PC-9 (cell line): ENCODE measurements at regions not wholly inside any gene's neighbourhood (a gene's known extent, or its start where the extent isn't known, plus 50 kb on each side); places are given as distances from the start of the nearest gene placed in this dataset.

Experiments used
- BruUV-seq: library from RNA; stranded (reverse); fragments of 400-500 nt; replicated peaks from 2 replicates; lab custom pipeline; 2021; lab: Mats Ljungman, UMichigan
- CTCF ChIA-PET: fragments of 300-600 bp; sonication (Branson Sonifier 250); formaldehyde crosslinking; loops from one replicate; lab custom pipeline; 2022; ENCODE audit warnings: antibody characterized with exemption; lab: Charles Lee
- POLR2A ChIA-PET: fragments of 300-600 bp; sonication (Branson Sonifier 250); formaldehyde crosslinking; loops from one replicate; lab custom pipeline; 2022; ENCODE audit warnings: antibody characterized with exemption; ENCODE audit not compliant: unreplicated experiment; lab: Charles Lee
- DNase-seq, 2 experiments: peaks; one replicate each; pipeline versions ENCODE4 v3.0.0 to v3.0.0-alpha.2; 2015 to 2022; ENCODE audit warnings: mixed read lengths in 1 of 2
- H2AFZ ChIP-seq: fragments of 200-600 bp; sonication (generic); 2 replicates; pipeline ENCODE4 v1.8.1; 2017; ENCODE audit warnings: antibody characterized with exemption
- H3F3A ChIP-seq: fragments of 200-600 bp; sonication (generic); 2 replicates; pipeline ENCODE4 v1.8.1; 2017; ENCODE audit warnings: antibody characterized with exemption, mild to moderate bottlenecking, low read depth; ENCODE audit not compliant: insufficient read depth
- H3K27ac ChIP-seq: fragments of 200-600 bp; sonication (generic); 2 replicates; pipeline ENCODE4 v1.6.1; 2016; ENCODE audit warnings: mixed run types
- H3K27me3 ChIP-seq: fragments of 200-600 bp; sonication (generic); 2 replicates; pipeline ENCODE4 v1.6.1; 2016; ENCODE audit warnings: low read depth, mixed run types; ENCODE audit not compliant: insufficient read depth
- H3K36me3 ChIP-seq: fragments of 200-600 bp; sonication (generic); 2 replicates; pipeline ENCODE4 v1.6.1; 2016; ENCODE audit warnings: low read depth, mixed run types
- H3K4me1 ChIP-seq: fragments of 200-600 bp; sonication (generic); replicated peaks from 2 replicates; pipeline ENCODE4 v1.6.1; 2016; ENCODE audit warnings: mixed run types; ENCODE audit not compliant: insufficient read depth
- H3K4me2 ChIP-seq: fragments of 200-600 bp; sonication (generic); 2 replicates; pipeline ENCODE4 v1.6.1; 2017; ENCODE audit warnings: mixed run types
- H3K4me3 ChIP-seq: fragments of 200-600 bp; sonication (generic); 2 replicates; pipeline ENCODE4 v1.6.1; 2016; ENCODE audit warnings: mixed run types
- H3K79me2 ChIP-seq: fragments of 200-600 bp; sonication (generic); 2 replicates; pipeline ENCODE4 v1.6.1; 2017; ENCODE audit warnings: low read depth, mixed run types
- H3K9me2 ChIP-seq: fragments of 200-600 bp; sonication (generic); 2 replicates; pipeline ENCODE4 v1.8.1; 2017; ENCODE audit warnings: mild to moderate bottlenecking; ENCODE audit not compliant: insufficient read depth
- H3K9me3 ChIP-seq: fragments of 200-600 bp; sonication (generic); 2 replicates; pipeline ENCODE4 v1.8.1; 2016; ENCODE audit warnings: low read depth; ENCODE audit not compliant: insufficient read depth
- H4K20me1 ChIP-seq: fragments of 200-600 bp; sonication (generic); 2 replicates; pipeline ENCODE4 v1.8.1; 2017; ENCODE audit not compliant: insufficient read depth
- EZH2 ChIP-seq: fragments of 200-600 bp; sonication (generic); IDR thresholded peaks from 2 replicates; pipeline ENCODE4 v1.8.0; 2017; ENCODE audit warnings: antibody characterized with exemption, low read depth
- intact Hi-C: fragments of 100-400 bp; cut with micrococcal nuclease; formaldehyde crosslinking; loops from one replicate; pipeline ENCODE4 v1.10.0; 2022; ENCODE audit not compliant: unreplicated experiment
- TF ChIP-seq, protein P1 (sequence below): fragments of 200-600 bp; sonication (generic); conservative IDR thresholded peaks from 2 replicates; pipeline ENCODE4 v1.6.1; 2017; ENCODE audit warnings: mixed run types, antibody characterized with exemption, mild to moderate bottlenecking, moderate library complexity

DNA sequence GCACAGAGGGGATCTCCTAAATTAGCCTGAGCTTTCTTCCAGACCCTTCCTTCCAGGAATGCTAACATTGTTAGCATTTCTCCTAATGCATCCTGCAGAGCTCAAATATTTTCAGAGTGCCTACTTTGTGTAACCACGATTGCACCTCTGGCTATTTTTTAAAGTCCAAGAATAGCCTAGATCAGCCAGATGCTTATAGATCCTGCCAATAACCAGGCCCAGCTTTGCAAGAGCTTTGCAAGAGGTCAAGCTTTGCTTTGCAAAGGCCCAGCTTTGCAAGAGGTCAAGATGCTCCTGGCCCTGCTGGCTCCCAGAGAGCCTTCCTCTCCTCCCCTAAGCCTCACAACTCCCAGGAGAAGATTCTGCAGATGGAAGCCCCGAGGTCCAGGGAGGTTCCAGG is 491.9 kb downstream of the MN1 start:
- Histone ChIP-seq H3K4me3 (no peak overlapping the region), H4K20me1 (no peaks in the 10 kb centered on the region), H3K4me1 (no peaks in the 10 kb centered on the region), H3K27me3 (no peaks in the 10 kb centered on the region), H3K4me2 (no peak overlapping the region), H3K36me3 (no peaks in the 10 kb centered on the region), H2AFZ (no peak overlapping the region), H3K79me2 (no peaks in the 10 kb centered on the region), H3K27ac (no peak overlapping the region), H3K9me3 (no peaks in the 10 kb centered on the region), H3F3A (no peaks in the 10 kb centered on the region), H3K9me2 (no peaks in the 10 kb centered on the region)
- POLR2A ChIA-PET, result no interaction called here
- TF ChIP-seq EZH2, result no peak
- TF ChIP-seq, protein P1, sequence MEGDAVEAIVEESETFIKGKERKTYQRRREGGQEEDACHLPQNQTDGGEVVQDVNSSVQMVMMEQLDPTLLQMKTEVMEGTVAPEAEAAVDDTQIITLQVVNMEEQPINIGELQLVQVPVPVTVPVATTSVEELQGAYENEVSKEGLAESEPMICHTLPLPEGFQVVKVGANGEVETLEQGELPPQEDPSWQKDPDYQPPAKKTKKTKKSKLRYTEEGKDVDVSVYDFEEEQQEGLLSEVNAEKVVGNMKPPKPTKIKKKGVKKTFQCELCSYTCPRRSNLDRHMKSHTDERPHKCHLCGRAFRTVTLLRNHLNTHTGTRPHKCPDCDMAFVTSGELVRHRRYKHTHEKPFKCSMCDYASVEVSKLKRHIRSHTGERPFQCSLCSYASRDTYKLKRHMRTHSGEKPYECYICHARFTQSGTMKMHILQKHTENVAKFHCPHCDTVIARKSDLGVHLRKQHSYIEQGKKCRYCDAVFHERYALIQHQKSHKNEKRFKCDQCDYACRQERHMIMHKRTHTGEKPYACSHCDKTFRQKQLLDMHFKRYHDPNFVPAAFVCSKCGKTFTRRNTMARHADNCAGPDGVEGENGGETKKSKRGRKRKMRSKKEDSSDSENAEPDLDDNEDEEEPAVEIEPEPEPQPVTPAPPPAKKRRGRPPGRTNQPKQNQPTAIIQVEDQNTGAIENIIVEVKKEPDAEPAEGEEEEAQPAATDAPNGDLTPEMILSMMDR, result no peak
- no TSS peak for BruUV-seq
- CTCF ChIA-PET, result no interaction called here
- peak in 1 of 2 experiments; percentile 10 for DNase-seq
- intact Hi-C loops, result no loop called here

DNA sequence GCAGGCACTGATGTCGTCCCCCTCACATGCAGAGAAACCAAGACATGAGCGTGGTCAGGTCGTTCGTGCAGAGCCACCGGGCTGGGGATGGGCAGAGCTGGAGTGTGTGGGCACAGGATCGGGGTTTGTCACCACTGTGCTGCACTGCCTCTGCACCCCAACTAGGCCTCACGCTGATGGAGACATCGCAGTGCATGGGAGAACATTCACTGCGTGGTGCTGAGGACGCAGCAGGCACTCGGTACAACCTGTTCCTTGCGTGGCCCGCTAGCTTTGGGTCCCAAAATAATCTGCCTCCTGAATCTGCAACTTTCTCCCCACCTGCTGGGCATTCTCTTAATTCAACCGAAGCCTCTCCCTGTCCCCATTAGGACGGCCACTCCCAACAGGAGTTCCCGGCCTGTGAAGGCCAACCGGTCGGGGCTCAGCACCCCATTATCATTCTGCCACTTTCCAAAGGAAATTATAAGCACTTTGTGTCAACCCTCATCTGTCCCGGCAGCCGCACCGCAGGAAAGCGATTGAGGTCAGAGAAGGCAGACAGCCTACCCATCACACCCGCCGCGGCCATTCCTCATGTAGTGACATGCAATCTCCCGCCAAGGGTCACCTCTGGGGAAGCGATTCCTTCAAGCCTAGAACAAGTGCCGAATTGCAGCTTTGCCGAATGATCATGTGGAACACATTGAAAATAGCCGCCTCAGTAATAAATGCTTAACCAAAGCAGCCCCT is 490.4 kb downstream of the MN1 start:
- Histone ChIP-seq H3F3A (no peaks in the 10 kb centered on the region), H3K4me3 (no peak overlapping the region), H3K79me2 (no peaks in the 10 kb centered on the region), H2AFZ (no peak overlapping the region), H3K27me3 (no peaks in the 10 kb centered on the region), H4K20me1 (no peaks in the 10 kb centered on the region), H3K4me1 (no peaks in the 10 kb centered on the region), H3K36me3 (no peaks in the 10 kb centered on the region), H3K9me2 (no peaks in the 10 kb centered on the region), H3K4me2 (no peak overlapping the region), H3K9me3 (no peaks in the 10 kb centered on the region), H3K27ac (no peak overlapping the region)
- no peak for TF ChIP-seq EZH2
- TF ChIP-seq, protein P1, result no peak
- DNase-seq, result peak in 1 of 2 experiments; percentile 19
- CTCF ChIA-PET, result no interaction called here
- POLR2A ChIA-PET, result no interaction called here
- BruUV-seq, result no TSS peak
- intact Hi-C loops, result no loop called here

DNA sequence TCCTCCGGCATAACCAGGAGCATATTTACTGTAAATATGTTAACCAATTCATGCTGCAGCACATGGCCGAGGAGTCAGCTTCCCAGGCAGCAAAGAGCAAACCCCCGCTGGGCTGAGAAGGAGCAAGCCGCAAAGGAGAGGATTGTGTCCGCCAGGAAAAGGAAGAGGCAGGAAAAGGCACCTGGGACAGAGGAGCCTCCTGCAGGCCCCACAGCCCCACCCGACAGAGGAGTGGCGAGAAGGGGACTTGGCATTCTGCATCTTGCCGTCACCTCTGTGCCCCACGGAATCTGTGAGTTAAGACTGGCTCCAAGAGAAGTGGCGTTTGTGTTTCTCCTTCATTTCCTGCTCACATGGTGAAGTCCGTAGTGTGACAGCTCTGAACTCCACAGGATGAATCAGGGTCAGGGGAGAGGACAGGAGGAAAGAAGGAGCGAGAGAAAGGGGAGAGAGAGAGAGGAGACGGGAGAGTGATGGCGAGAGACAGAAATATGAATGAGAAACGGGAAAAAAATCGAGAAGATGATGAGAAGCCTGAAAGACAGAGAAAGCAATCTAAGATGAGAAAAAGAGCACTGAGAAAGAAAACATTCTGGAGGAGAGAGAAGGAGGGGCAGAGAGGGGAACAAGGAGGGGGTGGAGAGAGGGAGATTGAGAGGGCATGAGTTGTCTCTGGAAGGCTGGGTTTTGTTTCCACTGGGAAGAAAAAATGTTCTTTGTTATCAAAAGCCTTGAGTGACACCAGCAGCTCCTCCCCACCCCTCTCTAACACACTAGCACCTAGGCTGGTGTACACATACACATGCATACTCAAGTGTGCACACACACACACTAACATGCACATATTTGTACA is 489.6 kb downstream of the MN1 start:
- Histone ChIP-seq H3K27ac (no peak overlapping the region), H2AFZ (no peak overlapping the region), H3F3A (no peaks in the 10 kb centered on the region), H3K27me3 (no peaks in the 10 kb centered on the region), H3K4me3 (no peak overlapping the region), H3K79me2 (no peaks in the 10 kb centered on the region), H3K9me3 (no peaks in the 10 kb centered on the region), H3K36me3 (no peaks in the 10 kb centered on the region), H3K9me2 (no peaks in the 10 kb centered on the region), H3K4me2 (no peak overlapping the region), H4K20me1 (no peaks in the 10 kb centered on the region), H3K4me1 (no peaks in the 10 kb centered on the region)
- intact Hi-C loops, result no loop called here
- POLR2A ChIA-PET, result no interaction called here
- no TSS peak for BruUV-seq
- DNase-seq, result peak in 1 of 2 experiments; percentile 21
- no peak for TF ChIP-seq EZH2
- TF ChIP-seq, protein P1, result no peak
- CTCF ChIA-PET, result no interaction called here
